Psoas muscle (tissue), 7 donors: ENCODE measurements at regions not wholly inside any gene's neighbourhood (a gene's known extent, or its start where the extent isn't known, plus 50 kb on each side); places are given as distances from the start of the nearest gene placed in this dataset.
"Not testable (repeated sequence)": the region's sequence is repeated elsewhere in the genome, so short reads cannot be mapped to it uniquely, and the experiment has no call there.

Experiments used
- ATAC-seq, 4 donors: fragments of 200-7000 bp; cut with Tn5 transposase; one replicate each; pipeline ENCODE4 v1.9.1; 2020; ENCODE audit warnings: moderate library complexity in 3 of 4, mild to moderate bottlenecking in 2 of 4
- DNase-seq, 2 donors: peaks; one replicate each; pipeline ENCODE4 v3.0.0-alpha.2; 2020
- H3K27ac ChIP-seq: fragments of 200-600 bp; one replicate; pipeline ENCODE4 v1.8.0; 2022
- H3K27me3 ChIP-seq, 3 donors: fragments of 200-600 bp in 1 of 3; one replicate each; pipeline versions ENCODE4 v1.6.1 to v1.8.0; 2013 to 2022; ENCODE audit warnings: low read length in 2 of 3, mild to moderate bottlenecking in 2 of 3, moderate library complexity in 1 of 3; ENCODE audit not compliant: insufficient read depth in 3 of 3
- H3K36me3 ChIP-seq, 2 donors: fragments of 200-600 bp in 1 of 2; one replicate each; pipeline versions ENCODE4 v1.6.1 to v1.8.0; 2013 to 2022; ENCODE audit warnings: low read depth in 1 of 2, mild to moderate bottlenecking in 1 of 2, moderate library complexity in 1 of 2; ENCODE audit not compliant: insufficient read depth in 1 of 2
- H3K4me1 ChIP-seq: fragments of 200-600 bp; one replicate; pipeline ENCODE4 v1.8.0; 2022
- H3K4me3 ChIP-seq: fragments of 200-600 bp; one replicate; pipeline ENCODE4 v1.8.0; 2022; ENCODE audit warnings: mild to moderate bottlenecking
- H3K9me3 ChIP-seq: fragments of 200-600 bp; one replicate; pipeline ENCODE4 v1.8.0; 2022
- WGBS, 3 donors: extraction: QIAGEN DNeasy Blood & Tissue Kit; methylation state at CpG; one replicate each; pipeline versions ENCODE4 v1.1.6 to v1.1.7; 2013; 5-methylcytosine and 5-hydroxymethylcytosine counted together
- intact Hi-C, 2 donors: fragments of 100-400 bp; cut with DNase I; formaldehyde crosslinking; loops; one replicate each; pipeline versions ENCODE4 v1.11.0 to v1.14.2; 2022
- TF ChIP-seq, protein P1 (sequence below): fragments of 200-600 bp; IDR thresholded peaks from one replicate; pipeline ENCODE4 v1.8.0; 2022; ENCODE audit warnings: antibody characterized with exemption
- donor health status: healthy with polysubstance abuse.
- donor health status: DM: no; HTN: no; CAD: no; lungs with moderate emphysema.
- donor health status: Bipolar disorder and iron deficiency.
- donor health status: healthy.
- donor health status: DM: yes; HTN: yes; CAD: no.
- donor health status: DM: no; HTN: no; CAD: no.
- donor health status: DM: yes; HTN: yes; CAD: no.

DNA sequence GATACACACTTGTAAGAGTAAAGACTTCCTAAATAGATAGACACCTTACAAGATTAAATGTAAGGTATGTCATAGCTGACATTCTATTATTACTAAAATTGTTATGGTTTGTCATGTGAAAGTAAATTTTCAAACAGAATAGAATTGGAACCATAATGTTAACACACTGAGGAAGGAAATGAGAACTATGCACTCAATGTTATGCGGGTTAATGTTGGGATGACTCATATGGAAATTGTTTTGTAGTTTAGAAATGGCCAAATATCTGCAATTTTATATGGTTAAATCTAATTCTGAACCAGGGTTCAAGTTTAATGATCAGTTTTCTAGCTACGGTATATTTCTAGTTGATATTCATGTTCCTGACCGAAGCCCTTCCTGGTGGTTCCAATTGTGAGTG lies 214.2 kb upstream of the ADO start:
- no peak for ATAC-seq
- Histone ChIP-seq H3K36me3 (no peaks in the 10 kb centered on the region), H3K9me3 (no peaks in the 10 kb centered on the region), H3K4me3 (no peak overlapping the region), H3K27me3 (no peaks in the 10 kb centered on the region), H3K4me1 (no peaks in the 10 kb centered on the region), H3K27ac (no peak overlapping the region)
- 86 to 91% (median 88%) methylated on average over 3 of the region's 3 CpGs for WGBS, 3 donors
- no peak for DNase-seq
- TF ChIP-seq, protein P1, sequence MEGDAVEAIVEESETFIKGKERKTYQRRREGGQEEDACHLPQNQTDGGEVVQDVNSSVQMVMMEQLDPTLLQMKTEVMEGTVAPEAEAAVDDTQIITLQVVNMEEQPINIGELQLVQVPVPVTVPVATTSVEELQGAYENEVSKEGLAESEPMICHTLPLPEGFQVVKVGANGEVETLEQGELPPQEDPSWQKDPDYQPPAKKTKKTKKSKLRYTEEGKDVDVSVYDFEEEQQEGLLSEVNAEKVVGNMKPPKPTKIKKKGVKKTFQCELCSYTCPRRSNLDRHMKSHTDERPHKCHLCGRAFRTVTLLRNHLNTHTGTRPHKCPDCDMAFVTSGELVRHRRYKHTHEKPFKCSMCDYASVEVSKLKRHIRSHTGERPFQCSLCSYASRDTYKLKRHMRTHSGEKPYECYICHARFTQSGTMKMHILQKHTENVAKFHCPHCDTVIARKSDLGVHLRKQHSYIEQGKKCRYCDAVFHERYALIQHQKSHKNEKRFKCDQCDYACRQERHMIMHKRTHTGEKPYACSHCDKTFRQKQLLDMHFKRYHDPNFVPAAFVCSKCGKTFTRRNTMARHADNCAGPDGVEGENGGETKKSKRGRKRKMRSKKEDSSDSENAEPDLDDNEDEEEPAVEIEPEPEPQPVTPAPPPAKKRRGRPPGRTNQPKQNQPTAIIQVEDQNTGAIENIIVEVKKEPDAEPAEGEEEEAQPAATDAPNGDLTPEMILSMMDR = no peak
- intact Hi-C loops = loop anchor here in 1 of 2 donors (5.0 to 10.0 kb wide), 3 partner anchors 227 to 567 kb away; partner anchors contain the start of gene EGR2

DNA sequence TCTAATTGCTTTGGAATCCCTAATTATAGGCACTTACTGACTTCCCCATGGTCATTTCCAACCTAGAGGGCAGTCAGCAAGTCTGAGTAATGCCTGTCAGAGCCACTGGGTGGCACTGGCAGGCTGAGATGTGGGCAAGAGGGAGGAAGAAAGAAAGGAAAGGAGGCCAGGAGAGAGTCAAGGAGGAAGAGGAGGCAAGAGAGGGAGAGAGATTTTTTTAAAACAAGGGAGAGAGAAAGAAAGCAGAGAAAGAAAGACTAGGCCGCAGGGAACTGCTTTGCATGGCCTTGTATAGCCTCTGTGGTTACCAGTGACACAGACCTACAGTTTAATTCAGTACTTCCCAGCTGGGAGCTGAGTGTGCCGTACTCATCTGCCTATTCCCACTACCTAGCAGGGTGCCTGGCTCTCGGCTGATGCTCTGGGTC lies 210.4 kb upstream of the ADO start:
- TF ChIP-seq, protein P1 = peak; percentile 88
- intact Hi-C loops = loop anchor here (1.0 to 10.0 kb wide), 5 partner anchors 223 to 565 kb away; partner anchors contain the start of gene EGR2 (in 1 of the 2)

DNA sequence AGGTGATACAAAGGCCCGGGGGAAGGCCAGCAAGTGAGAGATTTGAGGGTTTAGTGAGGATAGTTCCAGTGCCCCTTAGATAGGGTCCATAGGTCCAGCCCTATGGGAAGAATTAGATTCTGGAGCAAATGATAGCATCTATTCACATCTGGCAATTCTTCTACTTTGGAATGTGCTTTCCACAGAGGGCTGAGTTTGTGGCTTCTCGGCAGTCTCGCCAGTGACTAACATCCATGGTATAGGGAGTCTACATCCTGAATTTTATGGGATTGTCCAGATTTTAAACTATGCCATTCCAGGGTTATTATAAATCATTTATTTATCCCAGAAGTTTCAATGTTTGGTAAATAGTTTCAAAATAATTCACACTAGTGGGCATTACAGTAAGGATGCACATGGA lies 207.3 kb upstream of the ADO start:
- H3K27me3 ChIP-seq = no peaks in the 10 kb centered on the region
- peaks cover 9% of the 10 kb centered on the region for H3K9me3 ChIP-seq
- H3K27ac ChIP-seq = no peak overlapping the region
- H3K36me3 ChIP-seq = no peaks in the 10 kb centered on the region
- H3K4me1 ChIP-seq = no peaks in the 10 kb centered on the region
- H3K4me3 ChIP-seq = no peak overlapping the region
- TF ChIP-seq, protein P1 = no peak
- WGBS, 3 donors = 88 to 94% (median 91%) methylated on average over 3 of the region's 3 CpGs
- DNase-seq (no peak), ATAC-seq (no peak)
- intact Hi-C loops = loop anchor here in 1 of 2 donors (10.0 kb wide), 1 partner anchor 488 kb away; no protein-coding TSS in a partner anchor

More for the DNA sequence above, 210.4 kb upstream of the ADO start:
- H3K27me3 ChIP-seq = no peaks in the 10 kb centered on the region
- no peaks in the 10 kb centered on the region for H3K4me1 ChIP-seq
- peak; percentile 54 to 64 for DNase-seq
- no peaks in the 10 kb centered on the region for H3K36me3 ChIP-seq
- ATAC-seq = peak; percentile 77 to 90 (median 82)
- no peak overlapping the region for H3K27ac ChIP-seq
- WGBS, 3 donors = 57 to 77% (median 65%) methylated on average over 3 of the region's 3 CpGs
- no peak overlapping the region for H3K4me3 ChIP-seq
- no peaks in the 10 kb centered on the region for H3K9me3 ChIP-seq

DNA sequence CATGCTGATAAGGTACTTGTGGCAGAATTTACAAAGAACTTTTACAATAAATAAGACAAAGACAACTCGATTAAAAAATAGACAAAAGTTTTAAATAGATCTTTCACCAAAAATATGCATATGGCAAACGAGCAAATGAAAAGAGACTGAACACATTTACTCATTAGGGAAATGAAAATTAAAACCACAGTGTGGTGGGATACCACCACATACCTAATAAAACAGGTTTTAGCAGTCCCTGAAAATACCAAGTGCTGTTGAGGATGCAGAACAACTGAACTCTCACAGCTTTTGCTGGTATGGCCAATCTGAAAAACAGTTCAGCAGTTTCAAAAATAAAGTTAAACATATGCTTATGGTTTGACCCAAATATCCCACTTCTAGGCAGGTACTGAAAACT lies 205.4 kb upstream of the ADO start:
- WGBS, 3 donors = 78 to 80% (median 80%) methylated on average over 2 of the region's 2 CpGs
- DNase-seq = no peak
- TF ChIP-seq, protein P1 = no peak
- Histone ChIP-seq H3K4me1 (no peaks in the 10 kb centered on the region), H3K27me3 (no peaks in the 10 kb centered on the region), H3K9me3 (peaks cover 9% of the 10 kb centered on the region), H3K4me3 (no peak overlapping the region), H3K27ac (no peak overlapping the region), H3K36me3 (no peaks in the 10 kb centered on the region)
- intact Hi-C loops = loop anchor here in 1 of 2 donors (10.0 kb wide), 1 partner anchor 486 kb away; no protein-coding TSS in a partner anchor
- no peak for ATAC-seq

DNA sequence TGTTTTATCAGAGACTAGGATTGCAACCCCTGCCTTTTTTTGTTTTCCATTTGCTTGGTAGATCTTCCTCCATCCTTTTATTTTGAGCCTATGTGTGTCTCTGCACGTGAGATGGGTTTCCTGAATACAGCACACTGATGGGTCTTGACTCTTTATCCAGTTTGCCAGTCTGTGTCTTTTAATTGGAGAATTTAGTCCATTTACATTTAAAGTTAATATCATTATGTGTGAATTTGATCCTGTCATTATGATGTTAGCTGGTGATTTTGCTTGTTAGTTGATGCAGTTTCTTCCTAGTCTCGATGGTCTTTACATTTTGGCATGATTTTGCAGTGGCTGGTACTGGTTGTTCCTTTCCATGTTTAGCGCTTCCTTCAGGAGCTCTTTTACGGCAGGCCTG lies 198.0 kb upstream of the ADO start:
- WGBS, 3 donors = 91 to 97% (median 96%) methylated on average over 2 to 3 of the region's 4 CpGs
- H3K9me3 ChIP-seq, H3K4me3 ChIP-seq, H3K36me3 ChIP-seq, H3K27ac ChIP-seq, H3K27me3 ChIP-seq, ATAC-seq, DNase-seq, intact Hi-C loops, H3K4me1 ChIP-seq: not testable (repeated sequence)

DNA sequence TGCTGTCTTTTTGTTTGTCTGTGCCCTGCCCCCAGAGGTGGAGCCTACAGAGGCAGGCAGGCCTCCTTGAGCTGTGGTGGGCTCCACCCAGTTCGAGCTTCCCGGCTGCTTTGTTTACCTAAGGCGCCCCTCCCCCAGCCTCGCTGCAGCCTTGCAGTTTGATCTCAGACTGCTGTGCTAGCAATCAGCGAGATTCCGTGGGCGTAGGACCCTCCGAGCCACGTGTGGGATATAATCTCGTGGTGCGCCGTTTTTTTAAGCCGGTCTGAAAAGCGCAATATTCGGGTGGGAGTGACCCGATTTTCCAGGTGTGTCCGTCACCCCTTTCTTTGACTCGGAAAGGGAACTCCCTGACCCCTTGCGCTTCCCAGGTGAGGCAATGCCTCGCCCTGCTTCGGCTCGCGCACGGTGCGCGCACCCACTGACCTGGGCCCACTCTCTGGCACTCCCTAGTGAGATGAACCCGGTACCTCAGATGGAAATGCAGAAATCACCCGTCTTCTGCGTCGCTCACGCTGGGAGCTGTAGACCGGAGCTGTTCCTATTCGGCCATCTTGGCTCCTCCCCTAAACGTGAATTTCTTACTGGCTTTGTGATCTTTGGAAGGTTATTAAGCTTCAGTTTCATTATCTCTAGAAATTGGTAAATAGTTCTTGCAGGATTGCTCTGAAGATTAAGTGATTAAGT lies 196.2 kb upstream of the ADO start:
- H3K4me3 ChIP-seq, ATAC-seq, H3K27me3 ChIP-seq, intact Hi-C loops, H3K9me3 ChIP-seq, DNase-seq, H3K4me1 ChIP-seq, H3K36me3 ChIP-seq, H3K27ac ChIP-seq: not testable (repeated sequence)
- WGBS, 3 donors = 66 to 74% (median 67%) methylated on average over 26 to 31 of the region's 34 CpGs
